PC-9 (cell line): ENCODE measurements at regions not wholly inside any gene's neighbourhood (a gene's known extent, or its start where the extent isn't known, plus 50 kb on each side); places are given as distances from the start of the nearest gene placed in this dataset.

Experiments
- BruUV-seq: library from RNA; stranded (reverse); fragments of 400-500 nt; replicated peaks from 2 replicates; lab custom pipeline; 2021; lab: Mats Ljungman, UMichigan
- CTCF ChIA-PET: fragments of 300-600 bp; sonication (Branson Sonifier 250); formaldehyde crosslinking; loops from one replicate; lab custom pipeline; 2022; ENCODE audit warnings: antibody characterized with exemption; lab: Charles Lee
- POLR2A ChIA-PET: fragments of 300-600 bp; sonication (Branson Sonifier 250); formaldehyde crosslinking; loops from one replicate; lab custom pipeline; 2022; ENCODE audit warnings: antibody characterized with exemption; ENCODE audit not compliant: unreplicated experiment; lab: Charles Lee
- DNase-seq, 2 experiments: peaks; one replicate each; pipeline versions ENCODE4 v3.0.0 to v3.0.0-alpha.2; 2015 to 2022; ENCODE audit warnings: mixed read lengths in 1 of 2
- H2AFZ ChIP-seq: fragments of 200-600 bp; sonication (generic); 2 replicates; pipeline ENCODE4 v1.8.1; 2017; ENCODE audit warnings: antibody characterized with exemption
- H3F3A ChIP-seq: fragments of 200-600 bp; sonication (generic); 2 replicates; pipeline ENCODE4 v1.8.1; 2017; ENCODE audit warnings: antibody characterized with exemption, mild to moderate bottlenecking, low read depth; ENCODE audit not compliant: insufficient read depth
- H3K27ac ChIP-seq: fragments of 200-600 bp; sonication (generic); 2 replicates; pipeline ENCODE4 v1.6.1; 2016; ENCODE audit warnings: mixed run types
- H3K27me3 ChIP-seq: fragments of 200-600 bp; sonication (generic); 2 replicates; pipeline ENCODE4 v1.6.1; 2016; ENCODE audit warnings: low read depth, mixed run types; ENCODE audit not compliant: insufficient read depth
- H3K36me3 ChIP-seq: fragments of 200-600 bp; sonication (generic); 2 replicates; pipeline ENCODE4 v1.6.1; 2016; ENCODE audit warnings: low read depth, mixed run types
- H3K4me1 ChIP-seq: fragments of 200-600 bp; sonication (generic); replicated peaks from 2 replicates; pipeline ENCODE4 v1.6.1; 2016; ENCODE audit warnings: mixed run types; ENCODE audit not compliant: insufficient read depth
- H3K4me2 ChIP-seq: fragments of 200-600 bp; sonication (generic); 2 replicates; pipeline ENCODE4 v1.6.1; 2017; ENCODE audit warnings: mixed run types
- H3K4me3 ChIP-seq: fragments of 200-600 bp; sonication (generic); 2 replicates; pipeline ENCODE4 v1.6.1; 2016; ENCODE audit warnings: mixed run types
- H3K79me2 ChIP-seq: fragments of 200-600 bp; sonication (generic); 2 replicates; pipeline ENCODE4 v1.6.1; 2017; ENCODE audit warnings: low read depth, mixed run types
- H3K9me2 ChIP-seq: fragments of 200-600 bp; sonication (generic); 2 replicates; pipeline ENCODE4 v1.8.1; 2017; ENCODE audit warnings: mild to moderate bottlenecking; ENCODE audit not compliant: insufficient read depth
- H3K9me3 ChIP-seq: fragments of 200-600 bp; sonication (generic); 2 replicates; pipeline ENCODE4 v1.8.1; 2016; ENCODE audit warnings: low read depth; ENCODE audit not compliant: insufficient read depth
- H4K20me1 ChIP-seq: fragments of 200-600 bp; sonication (generic); 2 replicates; pipeline ENCODE4 v1.8.1; 2017; ENCODE audit not compliant: insufficient read depth
- CTCF ChIP-seq: fragments of 200-600 bp; sonication (generic); conservative IDR thresholded peaks from 2 replicates; pipeline ENCODE4 v1.6.1; 2017; ENCODE audit warnings: mixed run types, antibody characterized with exemption, mild to moderate bottlenecking, moderate library complexity
- EZH2 ChIP-seq: fragments of 200-600 bp; sonication (generic); IDR thresholded peaks from 2 replicates; pipeline ENCODE4 v1.8.0; 2017; ENCODE audit warnings: antibody characterized with exemption, low read depth
- intact Hi-C: fragments of 100-400 bp; cut with micrococcal nuclease; formaldehyde crosslinking; loops from one replicate; pipeline ENCODE4 v1.10.0; 2022; ENCODE audit not compliant: unreplicated experiment

GRCh38 chr7:33807779-33808482 lies 97.4 kb upstream of the BMPER start:
- peak; percentile 50; the same call in 1 of the 2 replicates for TF ChIP-seq CTCF
- TF ChIP-seq EZH2 = no peak
- DNase-seq = peak; percentile 31 to 43
- ChIA-PET POLR2A (no interaction called here), CTCF (interaction anchor here (0.6 to 1.3 kb wide), 2 partner anchors 97 to 125 kb away, joined by 3 to 9 read pairs; no protein-coding TSS in a partner anchor)
- H3K4me2 ChIP-seq = no peak overlapping the region
- no peak overlapping the region for H3K27ac ChIP-seq
- H4K20me1 ChIP-seq = no peaks in the 10 kb centered on the region
- H3K9me3 ChIP-seq = no peaks in the 10 kb centered on the region
- H3F3A ChIP-seq = no peaks in the 10 kb centered on the region
- no peaks in the 10 kb centered on the region for H3K36me3 ChIP-seq
- H3K9me2 ChIP-seq = no peaks in the 10 kb centered on the region
- peaks cover 15% of the 10 kb centered on the region for H3K27me3 ChIP-seq
- H3K4me3 ChIP-seq = no peak overlapping the region
- intact Hi-C loops = loop anchor here (2.0 kb wide), 1 partner anchor 73 kb away; no protein-coding TSS in a partner anchor
- no peaks in the 10 kb centered on the region for H3K79me2 ChIP-seq
- H3K4me1 ChIP-seq = no peaks in the 10 kb centered on the region
- H2AFZ ChIP-seq = no peak overlapping the region
- no TSS peak for BruUV-seq

GRCh38 chr7:33809228-33809627 lies 96.1 kb upstream of the BMPER start:
- intact Hi-C loops = loop anchor here (2.0 kb wide), 1 partner anchor 72 kb away; no protein-coding TSS in a partner anchor
- H2AFZ ChIP-seq = no peak overlapping the region
- no peak overlapping the region for H3K27ac ChIP-seq

GRCh38 chr7:33810356-33810755 lies 95.0 kb upstream of the BMPER start:
- Histone ChIP-seq H2AFZ (no peak overlapping the region), H4K20me1 (no peaks in the 10 kb centered on the region), H3K9me2 (no peaks in the 10 kb centered on the region), H3K9me3 (no peaks in the 10 kb centered on the region), H3K4me1 (no peaks in the 10 kb centered on the region), H3K36me3 (no peaks in the 10 kb centered on the region), H3F3A (no peaks in the 10 kb centered on the region), H3K27ac (no peak overlapping the region), H3K4me3 (no peak overlapping the region), H3K27me3 (0 out of 2 replicates have a peak, but pooled peaks cover 2% of the 10 kb centered on the region), H3K4me2 (no peak overlapping the region), H3K79me2 (no peaks in the 10 kb centered on the region)
- CTCF ChIA-PET = no interaction called here
- no TSS peak for BruUV-seq
- intact Hi-C loops = no loop called here
- no peak for DNase-seq
- no peak for TF ChIP-seq EZH2
- TF ChIP-seq CTCF = no peak
- POLR2A ChIA-PET = no interaction called here

More at GRCh38 chr7:33809228-33809627, 96.1 kb upstream of the BMPER start:
- no peaks in the 10 kb centered on the region for H3K79me2 ChIP-seq
- ChIA-PET POLR2A (no interaction called here), CTCF (no interaction called here)
- no peak for TF ChIP-seq CTCF
- TF ChIP-seq EZH2 = no peak
- H3K27me3 ChIP-seq = peaks cover 11% of the 10 kb centered on the region
- no peaks in the 10 kb centered on the region for H3K4me1 ChIP-seq
- no peak overlapping the region for H3K4me3 ChIP-seq
- H3K36me3 ChIP-seq = no peaks in the 10 kb centered on the region
- DNase-seq = no peak
- no peaks in the 10 kb centered on the region for H3K9me2 ChIP-seq
- no peak overlapping the region for H3K4me2 ChIP-seq
- no peaks in the 10 kb centered on the region for H3F3A ChIP-seq
- H4K20me1 ChIP-seq = no peaks in the 10 kb centered on the region
- BruUV-seq = no TSS peak
- no peaks in the 10 kb centered on the region for H3K9me3 ChIP-seq
